Endothelial cell of umbilical vein (primary cell): ENCODE measurements at regions not wholly inside any gene's neighbourhood (a gene's known extent, or its start where the extent isn't known, plus 50 kb on each side); places are given as distances from the start of the nearest gene placed in this dataset.

Source experiments
- BruUV-seq: library from RNA; stranded (reverse); fragments of 400-500 nt; replicated peaks from 2 replicates; lab custom pipeline; 2021; lab: Mats Ljungman, UMichigan
- CTCF ChIA-PET: fragments of 300-600, 350-600 bp; sonication (Branson Sonifier 250); formaldehyde crosslinking; loops from one replicate; lab custom pipeline; 2021; ENCODE audit warnings: antibody characterized with exemption, inconsistent platforms; lab: Charles Lee
- POLR2A ChIA-PET: fragments of 300-600, 350-600 bp; sonication (Branson Sonifier 250); formaldehyde crosslinking; loops from one replicate; lab custom pipeline; 2021; ENCODE audit warnings: antibody characterized with exemption, inconsistent platforms; lab: Charles Lee
- DNase-seq: peaks from one replicate; pipeline ENCODE4 v3.0.0-alpha.2; 2011; ENCODE audit warnings: low read depth, low spot score
- FAIRE-seq: peaks from 2 replicates; lab custom pipeline; 2011; peaks lifted over from hg19 to GRCh38; lab: Jason Lieb, UNC
- H2AFZ ChIP-seq: 2 replicates; pipeline ENCODE4 v1.6.0; 2012; ENCODE audit warnings: low read depth, low read length, control low read depth, inconsistent platforms
- H3K27ac ChIP-seq: 2 replicates; pipeline ENCODE4 v1.5.1; 2011; ENCODE audit warnings: low read depth, mild to moderate bottlenecking, control low read depth, low read length, moderate library complexity; ENCODE audit not compliant: insufficient read depth
- H3K27me3 ChIP-seq, 2 experiments: 2 replicates each; pipeline versions ENCODE4 v1.6.0 to v1.6.1; 2011; ENCODE audit warnings: low read length in 2 of 2, mixed read lengths in 1 of 2; ENCODE audit not compliant: control insufficient read depth in 2 of 2, insufficient read depth in 2 of 2
- H3K36me3 ChIP-seq, 2 experiments: 2 replicates in 1 of 2; 3 replicates in 1 of 2; pipeline ENCODE4 v1.5.1; 2011; ENCODE audit warnings: low read length in 2 of 2, mild to moderate bottlenecking in 1 of 2, moderate library complexity in 1 of 2; ENCODE audit not compliant: control insufficient read depth in 2 of 2, insufficient read depth in 2 of 2; ENCODE audit errors: extremely low read depth in 1 of 2
- H3K4me1 ChIP-seq: 3 replicates; pipeline ENCODE4 v1.5.1; 2011; ENCODE audit warnings: mild to moderate bottlenecking, low read length; ENCODE audit not compliant: control insufficient read depth, insufficient read depth; ENCODE audit errors: extremely low read depth
- H3K4me2 ChIP-seq: 2 replicates; pipeline ENCODE4 v1.6.1; 2011; ENCODE audit warnings: low read length, control low read depth, mixed read lengths; ENCODE audit not compliant: insufficient read depth
- H3K4me3 ChIP-seq, 3 experiments: fragments of 200-600 bp in 1 of 3; sonication (generic), shearing (Covaris generic) in 1 of 3; replicated peaks in 1 of 3; 2 replicates each; pipeline ENCODE4 v1.5.1; 2011 to 2016; ENCODE audit warnings: control low read depth in 3 of 3, low read length in 3 of 3, mild to moderate bottlenecking in 2 of 3, inconsistent platforms in 1 of 3, low read depth in 1 of 3, moderate library complexity in 1 of 3; ENCODE audit not compliant: insufficient read depth in 1 of 3
- H3K79me2 ChIP-seq: 2 replicates; pipeline ENCODE4 v1.6.0; 2012; ENCODE audit warnings: low read length, inconsistent platforms; ENCODE audit not compliant: control insufficient read depth, insufficient read depth
- H3K9ac ChIP-seq: replicated peaks from 2 replicates; pipeline ENCODE3; 2011; ENCODE audit warnings: low read length, control low read depth; ENCODE audit not compliant: insufficient read depth; ENCODE audit errors: extremely low read depth
- H3K9me1 ChIP-seq: replicated peaks from 3 replicates; pipeline ENCODE4 v1.6.0; 2011; ENCODE audit warnings: mild to moderate bottlenecking, low read length; ENCODE audit not compliant: control insufficient read depth, insufficient read depth; ENCODE audit errors: extremely low read depth
- H3K9me3 ChIP-seq: replicated peaks from 2 replicates; pipeline ENCODE4 v1.5.1; 2012; ENCODE audit warnings: low read length, inconsistent platforms; ENCODE audit not compliant: control insufficient read depth, insufficient read depth
- H4K20me1 ChIP-seq: replicated peaks from 2 replicates; pipeline ENCODE3; 2011; ENCODE audit warnings: mild to moderate bottlenecking, low read length; ENCODE audit not compliant: control insufficient read depth, insufficient read depth; ENCODE audit errors: extremely low read depth
- CTCF ChIP-seq, 2 donors: IDR thresholded peaks; 1 replicate in 1 of 2; 2 replicates in 1 of 2; pipeline ENCODE4 v1.5.1; 2011; ENCODE audit warnings: low read length in 2 of 2, mild to moderate bottlenecking in 2 of 2, moderate library complexity in 2 of 2, control low read depth in 1 of 2, inconsistent platforms in 1 of 2, low read depth in 1 of 2; ENCODE audit not compliant: insufficient read depth in 1 of 2; ENCODE audit errors: extremely low read depth in 1 of 2
- EZH2 ChIP-seq: IDR thresholded peaks from 2 replicates; pipeline ENCODE4 v1.6.1; 2012; ENCODE audit warnings: borderline replicate concordance, low read depth, mild to moderate bottlenecking, moderate library complexity, low read length, inconsistent platforms; ENCODE audit not compliant: severe bottlenecking
- FOS ChIP-seq: IDR thresholded peaks from 2 replicates; pipeline ENCODE4 v1.6.1; 2011; ENCODE audit warnings: mild to moderate bottlenecking, low read length, moderate library complexity, borderline replicate concordance; ENCODE audit not compliant: insufficient read depth
- GATA2 ChIP-seq: IDR thresholded peaks from 2 replicates; pipeline ENCODE4 v1.7.0; 2011; ENCODE audit warnings: low read depth, mild to moderate bottlenecking, moderate library complexity, mixed read lengths, low read length; ENCODE audit not compliant: insufficient read length, insufficient read depth
- JUN ChIP-seq: IDR thresholded peaks from 2 replicates; pipeline ENCODE4 v1.6.1; 2011; ENCODE audit warnings: borderline replicate concordance, low read depth; ENCODE audit not compliant: insufficient read length, insufficient read depth
- MAX ChIP-seq: IDR thresholded peaks from 2 replicates; pipeline ENCODE4 v1.6.1; 2011; ENCODE audit not compliant: insufficient read depth, insufficient read length
- MYC ChIP-seq: IDR thresholded peaks from one replicate; pipeline ENCODE4 v1.6.1; 2011; ENCODE audit warnings: mild to moderate bottlenecking, low read depth, low read length
- POLR2A ChIP-seq: IDR thresholded peaks from 2 replicates; pipeline ENCODE4 v1.6.1; 2012; ENCODE audit warnings: low read depth, mild to moderate bottlenecking, control low read depth, low read length
- POLR2AphosphoS5 ChIP-seq: IDR thresholded peaks from 2 replicates; pipeline ENCODE4 v1.6.1; 2012; ENCODE audit warnings: low read depth, mild to moderate bottlenecking, control low read depth, low read length, moderate library complexity; ENCODE audit not compliant: insufficient read depth
- dilution Hi-C: fragments of 300-500 bp; cut with MboI; formaldehyde crosslinking; loops from one replicate; pipeline ENCODE4 v1.15.0; 2019; ENCODE audit warnings: low sequenced_read_pairs; ENCODE audit not compliant: extremely low pct_ligation_motif_present
- intact Hi-C: fragments of 100-400 bp; cut with micrococcal nuclease; formaldehyde crosslinking; loops from one replicate; pipeline ENCODE4 v1.10.0; 2022

GRCh38 chr3:17805461-17805940, 63.1 kb upstream of the TBC1D5 start:
- no peak for TF ChIP-seq EZH2
- no peak for TF ChIP-seq GATA2
- TF ChIP-seq FOS = no peak
- no peak for TF ChIP-seq CTCF (IDR thresholded peaks at IDR 0.05; ENCODE audit: extremely low read depth in 1 of 2, insufficient read depth in 1 of 2, low read depth in 1 of 2, low read length in 2 of 2)
- no peak for TF ChIP-seq JUN
- no peak for TF ChIP-seq MYC
- TF ChIP-seq POLR2A = no peak
- TF ChIP-seq POLR2AphosphoS5 = no peak
- TF ChIP-seq MAX = no peak
- intact Hi-C loops = no loop called here
- Histone ChIP-seq H3K9me1 (no peaks in the 10 kb centered on the region), H3K9ac (no peak overlapping the region), H3K4me1 (peaks cover 2% of the 10 kb centered on the region), H3K4me2 (no peak overlapping the region), H4K20me1 (no peaks in the 10 kb centered on the region), H3K9me3 (no peaks in the 10 kb centered on the region), H3K27me3 (no peaks in the 10 kb centered on the region), H3K79me2 (no peaks in the 10 kb centered on the region), H3K36me3 (no peaks in the 10 kb centered on the region), H2AFZ (no peak overlapping the region), H3K27ac (no peak overlapping the region), H3K4me3 (no peak overlapping the region)
- DNase-seq = no peak
- POLR2A ChIA-PET = no interaction called here
- no TSS peak for BruUV-seq
- CTCF ChIA-PET = interaction anchor here (0.7 to 1.3 kb wide), 3 partner anchors 36 to 612 kb away, joined by 3 to 6 read pairs (median 4); no protein-coding TSS in a partner anchor
- FAIRE-seq = no peak
- dilution Hi-C loops = no loop called here
